Activated naive CD4-positive, alpha-beta T cell treated with anti-CD3 and anti-CD28 coated beads, Interleukin-2, amount 10 ng/mL, durations not matched to agents 7 days and 5 days (primary cell): ENCODE measurements at regions not wholly inside any gene's neighbourhood (a gene's known extent, or its start where the extent isn't known, plus 50 kb on each side); places are given as distances from the start of the nearest gene placed in this dataset.

ENCODE experiments used
- CTCF ChIA-PET: fragments of 350-600 bp; sonication (Branson Sonifier 250); formaldehyde crosslinking; loops from one replicate; lab custom pipeline; 2021; ENCODE audit warnings: antibody characterized with exemption; lab: Charles Lee
- DNase-seq: peaks from one replicate; pipeline ENCODE4 v3.0.0-alpha.2; 2020
- H3K27ac Mint-ChIP-seq: one replicate; pipeline ENCODE4 v1.8.0; 2021; ENCODE audit warnings: mild to moderate bottlenecking, moderate library complexity, mixed read lengths
- H3K27me3 Mint-ChIP-seq: one replicate; pipeline ENCODE4 v1.8.0; 2021; ENCODE audit warnings: mild to moderate bottlenecking, mixed read lengths
- H3K36me3 Mint-ChIP-seq: one replicate; pipeline ENCODE4 v1.8.0; 2021; ENCODE audit warnings: mixed read lengths
- H3K4me1 Mint-ChIP-seq: one replicate; pipeline ENCODE4 v1.8.0; 2021; ENCODE audit warnings: mixed read lengths
- H3K4me3 Mint-ChIP-seq: one replicate; pipeline ENCODE4 v1.8.0; 2021; ENCODE audit warnings: mild to moderate bottlenecking, moderate library complexity, mixed read lengths
- H3K9me3 Mint-ChIP-seq: one replicate; pipeline ENCODE4 v1.8.0; 2021; ENCODE audit warnings: mixed read lengths

DNA sequence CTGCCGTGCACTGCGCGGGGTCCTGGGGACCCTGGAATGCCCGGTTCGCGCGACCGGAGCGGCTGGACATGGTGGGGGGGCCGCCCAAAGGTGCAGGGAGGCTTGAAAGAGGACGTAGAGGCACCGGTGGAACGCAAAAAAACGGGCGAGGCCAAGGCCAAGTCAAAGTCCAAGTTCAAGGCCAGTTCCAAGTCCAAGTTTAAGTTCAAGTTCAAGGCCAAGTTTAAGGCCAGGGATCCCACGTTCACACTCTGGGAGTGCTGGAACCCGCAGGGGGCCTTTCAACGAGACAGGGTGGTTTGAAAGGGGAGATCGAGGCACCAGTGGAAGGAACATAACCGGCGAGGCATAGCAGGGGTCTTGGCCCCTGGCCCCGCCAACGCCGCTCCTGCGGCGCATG is 317.6 kb downstream of the ALG10 start:
- Mint-ChIP-seq H3K4me1 (no peaks in the 10 kb centered on the region), H3K9me3 (peaks cover 29% of the 10 kb centered on the region), H3K4me3 (no peak overlapping the region), H3K36me3 (no peaks in the 10 kb centered on the region), H3K27me3 (no peaks in the 10 kb centered on the region), H3K27ac (no peak overlapping the region)
- DNase-seq, result no peak
- CTCF ChIA-PET, result no interaction called here

DNA sequence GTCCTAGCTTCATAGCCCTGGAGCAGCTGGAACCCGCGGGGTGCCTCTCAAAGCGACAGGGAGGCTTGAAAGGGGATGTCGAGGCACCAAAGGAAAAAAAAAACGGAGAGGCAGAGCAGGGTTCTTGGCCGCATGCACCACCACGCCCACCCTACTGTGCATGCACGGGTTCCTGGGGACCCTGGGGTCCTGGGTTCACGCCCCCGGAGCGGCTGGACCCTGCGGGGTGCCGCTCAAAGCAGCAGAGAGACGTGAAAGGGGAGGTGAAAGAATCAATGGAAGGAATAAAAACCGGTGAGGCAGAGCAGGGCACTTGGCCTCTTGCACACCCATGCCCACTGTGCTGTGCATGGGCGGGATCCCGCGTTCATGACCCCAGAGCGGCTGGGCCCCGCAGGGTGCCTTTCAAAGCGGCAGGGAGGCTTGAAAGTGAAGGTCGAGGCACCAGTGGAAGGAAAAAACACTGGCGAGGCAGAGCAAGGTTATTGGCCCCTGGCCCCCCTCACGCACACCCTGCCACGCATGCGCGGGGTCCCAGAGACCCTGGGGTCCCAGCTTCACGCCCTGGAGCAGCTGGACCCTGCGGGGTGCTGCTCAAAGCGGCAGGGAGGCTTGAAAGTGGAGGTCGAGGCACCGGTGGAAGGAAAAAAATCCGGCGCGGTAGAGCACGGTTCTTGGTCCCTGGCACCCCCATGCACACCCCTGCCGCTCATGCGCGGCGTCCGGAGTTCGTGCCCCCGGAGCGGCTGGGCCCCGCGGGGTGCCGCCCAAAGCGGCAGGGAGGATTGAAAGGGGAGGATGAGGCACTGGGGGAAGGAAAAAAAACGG is 318.5 kb downstream of the ALG10 start:
- no peak overlapping the region for H3K27ac Mint-ChIP-seq
- no peaks in the 10 kb centered on the region for H3K36me3 Mint-ChIP-seq
- H3K4me1 Mint-ChIP-seq, result no peaks in the 10 kb centered on the region
- no peak for DNase-seq
- H3K27me3 Mint-ChIP-seq, result no peaks in the 10 kb centered on the region
- no peak overlapping the region for H3K4me3 Mint-ChIP-seq
- peaks cover 26% of the 10 kb centered on the region for H3K9me3 Mint-ChIP-seq
- CTCF ChIA-PET, result no interaction called here

DNA sequence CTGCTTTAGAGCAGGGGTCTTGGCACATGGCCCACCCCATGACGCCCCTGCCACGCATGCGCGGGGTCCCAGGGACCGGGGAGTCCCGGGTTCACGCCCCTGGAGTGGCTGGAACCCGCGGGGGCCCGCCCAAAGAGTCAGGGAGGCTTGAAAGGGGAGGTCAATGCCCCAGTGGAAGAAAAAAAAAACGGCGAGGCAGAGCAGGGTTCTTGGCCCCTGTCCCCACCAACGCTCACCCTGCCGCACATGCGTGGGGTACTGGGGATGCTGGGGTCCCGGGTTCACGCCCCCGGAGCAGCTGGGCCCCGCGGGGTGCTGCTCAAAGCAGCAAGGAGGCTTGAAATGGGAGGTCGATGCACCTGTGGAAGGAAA is 319.1 kb downstream of the ALG10 start:
- H3K27ac Mint-ChIP-seq, result no peak overlapping the region
- CTCF ChIA-PET, result no interaction called here
- H3K27me3 Mint-ChIP-seq, result no peaks in the 10 kb centered on the region
- H3K36me3 Mint-ChIP-seq, result no peaks in the 10 kb centered on the region
- peaks cover 26% of the 10 kb centered on the region for H3K9me3 Mint-ChIP-seq
- H3K4me3 Mint-ChIP-seq, result no peak overlapping the region
- DNase-seq, result no peak
- H3K4me1 Mint-ChIP-seq, result no peaks in the 10 kb centered on the region

DNA sequence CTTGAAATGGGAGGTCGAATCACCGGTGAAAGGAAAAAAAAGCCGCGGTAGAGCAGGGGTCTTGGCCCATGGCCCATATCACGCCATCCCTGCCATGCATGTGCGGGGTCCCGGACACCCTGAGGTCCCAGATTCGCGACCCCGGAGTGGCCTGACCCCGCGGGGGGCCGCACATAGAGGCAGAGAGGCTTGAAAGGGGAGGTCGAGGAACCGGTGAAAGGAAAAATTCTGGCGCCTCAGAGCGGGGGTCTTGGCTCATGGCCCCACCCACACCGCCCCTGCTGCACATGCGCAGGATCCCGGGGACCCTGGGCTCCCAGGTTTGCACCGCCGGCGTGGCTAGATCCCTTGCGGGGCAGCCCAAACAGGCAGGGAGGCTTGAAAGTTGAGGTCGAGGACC is 319.8 kb downstream of the ALG10 start:
- H3K27ac Mint-ChIP-seq, result no peak overlapping the region
- no peaks in the 10 kb centered on the region for H3K36me3 Mint-ChIP-seq
- H3K9me3 Mint-ChIP-seq, result peaks cover 30% of the 10 kb centered on the region
- H3K4me3 Mint-ChIP-seq, result no peak overlapping the region
- no peaks in the 10 kb centered on the region for H3K27me3 Mint-ChIP-seq
- DNase-seq, result no peak
- CTCF ChIA-PET, result no interaction called here
- no peaks in the 10 kb centered on the region for H3K4me1 Mint-ChIP-seq

DNA sequence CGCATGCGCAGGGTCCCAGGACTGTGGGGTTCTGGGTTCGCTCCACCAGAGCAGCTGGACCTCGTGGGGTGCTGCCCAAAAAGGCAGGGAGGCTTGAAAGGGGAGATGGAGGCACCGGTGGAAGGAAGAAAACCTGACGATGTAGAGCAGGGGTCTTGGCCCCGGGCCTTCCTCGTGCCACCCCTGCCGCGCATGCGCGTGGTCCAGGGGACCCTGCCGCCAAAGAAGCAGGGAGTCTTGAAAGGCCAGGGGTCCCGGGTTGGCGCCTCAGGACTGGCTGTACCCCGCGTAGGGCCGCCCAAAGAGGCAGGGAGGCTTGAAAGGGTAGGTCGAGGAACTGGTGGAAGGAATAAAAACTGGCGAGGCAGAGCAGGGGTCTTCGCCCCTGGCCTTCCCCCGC is 321.0 kb downstream of the ALG10 start:
- H3K4me1 Mint-ChIP-seq, result no peaks in the 10 kb centered on the region
- no peak for DNase-seq
- no peaks in the 10 kb centered on the region for H3K36me3 Mint-ChIP-seq
- CTCF ChIA-PET, result no interaction called here
- no peaks in the 10 kb centered on the region for H3K27me3 Mint-ChIP-seq
- H3K4me3 Mint-ChIP-seq, result no peak overlapping the region
- H3K27ac Mint-ChIP-seq, result no peak overlapping the region
- H3K9me3 Mint-ChIP-seq, result peaks cover 26% of the 10 kb centered on the region

DNA sequence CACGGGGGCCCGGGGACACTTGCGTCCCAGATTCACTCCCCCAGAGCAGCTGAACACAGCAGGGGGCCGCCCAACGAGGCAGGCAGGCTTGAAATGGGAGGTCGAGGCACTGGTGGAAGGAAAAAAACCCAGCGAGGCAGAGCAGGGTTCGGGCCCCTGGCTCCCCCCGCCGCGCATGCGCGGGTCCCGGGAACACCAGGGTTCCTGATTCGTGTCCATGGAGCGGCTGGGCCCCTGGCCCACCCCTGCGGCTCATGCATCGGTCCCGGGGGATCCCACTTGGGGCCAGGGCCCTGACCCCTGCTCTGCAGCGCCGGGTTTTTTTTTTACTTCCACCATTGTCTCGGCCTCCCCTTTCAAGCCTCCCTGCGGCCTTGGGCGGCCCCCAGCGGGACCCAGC is 321.5 kb downstream of the ALG10 start:
- no peaks in the 10 kb centered on the region for H3K36me3 Mint-ChIP-seq
- CTCF ChIA-PET, result no interaction called here
- H3K4me1 Mint-ChIP-seq, result no peaks in the 10 kb centered on the region
- H3K9me3 Mint-ChIP-seq, result peaks cover 24% of the 10 kb centered on the region
- no peak for DNase-seq
- H3K27me3 Mint-ChIP-seq, result no peaks in the 10 kb centered on the region
- no peak overlapping the region for H3K4me3 Mint-ChIP-seq
- no peak overlapping the region for H3K27ac Mint-ChIP-seq

DNA sequence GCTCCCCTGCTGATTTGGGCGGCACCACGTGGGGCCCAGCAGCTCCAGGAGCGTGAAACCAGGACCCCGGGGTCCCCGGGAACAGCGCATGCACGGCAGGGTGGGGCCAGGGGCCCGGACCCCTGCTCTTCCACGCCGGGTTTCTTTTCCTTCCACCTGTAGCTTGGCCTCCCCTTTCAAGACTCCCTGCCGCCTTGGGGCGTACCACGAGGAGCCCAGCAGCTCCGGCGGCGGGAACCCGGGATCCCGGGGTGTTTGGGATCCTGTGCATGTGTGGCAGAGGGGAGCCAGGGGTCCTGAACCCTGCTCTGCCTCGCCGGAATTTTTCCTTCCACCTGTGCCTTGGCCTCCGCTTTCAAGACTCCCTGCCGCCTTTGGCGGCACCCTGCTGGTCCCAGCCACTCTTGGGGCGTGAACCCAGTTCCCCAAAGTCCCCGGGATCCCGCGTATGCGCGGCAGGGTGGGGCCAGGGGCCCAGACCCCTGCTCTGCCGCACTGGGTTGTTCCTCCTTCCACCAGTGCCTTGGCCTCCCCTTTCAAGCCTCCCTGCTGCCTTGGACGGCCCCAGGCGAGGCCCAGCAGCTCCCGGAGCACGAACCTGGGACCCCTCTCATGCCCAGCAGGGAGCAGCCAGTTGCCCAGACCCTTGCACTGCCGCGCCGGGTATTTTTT is 322.7 kb downstream of the ALG10 start:
- H3K36me3 Mint-ChIP-seq, result no peaks in the 10 kb centered on the region
- H3K27me3 Mint-ChIP-seq, result no peaks in the 10 kb centered on the region
- no peak for DNase-seq
- no peak overlapping the region for H3K4me3 Mint-ChIP-seq
- no peaks in the 10 kb centered on the region for H3K4me1 Mint-ChIP-seq
- CTCF ChIA-PET, result no interaction called here
- H3K9me3 Mint-ChIP-seq, result peaks cover 20% of the 10 kb centered on the region
- H3K27ac Mint-ChIP-seq, result no peak overlapping the region

DNA sequence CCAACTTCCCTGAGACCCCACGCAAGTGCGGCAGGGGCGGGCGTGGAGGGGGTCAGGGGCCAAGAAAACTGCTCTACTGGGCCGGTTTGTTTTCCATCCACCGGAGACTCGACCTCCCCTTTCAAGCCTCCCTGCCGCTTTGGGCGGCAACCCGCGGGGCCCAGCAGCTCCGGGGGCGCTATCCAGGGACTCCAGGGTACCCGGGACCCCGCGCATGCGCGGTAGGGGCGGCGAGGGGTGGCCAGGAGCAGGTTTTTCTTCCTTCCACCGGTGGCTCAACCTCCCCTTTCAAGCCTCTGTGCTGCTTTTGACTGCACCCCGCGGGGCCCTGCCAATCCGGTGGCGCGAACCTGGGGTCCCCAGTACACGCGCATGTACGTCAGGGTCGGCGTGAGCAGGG is 323.5 kb downstream of the ALG10 start:
- no peak overlapping the region for H3K27ac Mint-ChIP-seq
- H3K27me3 Mint-ChIP-seq, result no peaks in the 10 kb centered on the region
- no peak overlapping the region for H3K4me3 Mint-ChIP-seq
- peaks cover 14% of the 10 kb centered on the region for H3K9me3 Mint-ChIP-seq
- DNase-seq, result no peak
- no peaks in the 10 kb centered on the region for H3K4me1 Mint-ChIP-seq
- H3K36me3 Mint-ChIP-seq, result no peaks in the 10 kb centered on the region
- CTCF ChIA-PET, result no interaction called here

DNA sequence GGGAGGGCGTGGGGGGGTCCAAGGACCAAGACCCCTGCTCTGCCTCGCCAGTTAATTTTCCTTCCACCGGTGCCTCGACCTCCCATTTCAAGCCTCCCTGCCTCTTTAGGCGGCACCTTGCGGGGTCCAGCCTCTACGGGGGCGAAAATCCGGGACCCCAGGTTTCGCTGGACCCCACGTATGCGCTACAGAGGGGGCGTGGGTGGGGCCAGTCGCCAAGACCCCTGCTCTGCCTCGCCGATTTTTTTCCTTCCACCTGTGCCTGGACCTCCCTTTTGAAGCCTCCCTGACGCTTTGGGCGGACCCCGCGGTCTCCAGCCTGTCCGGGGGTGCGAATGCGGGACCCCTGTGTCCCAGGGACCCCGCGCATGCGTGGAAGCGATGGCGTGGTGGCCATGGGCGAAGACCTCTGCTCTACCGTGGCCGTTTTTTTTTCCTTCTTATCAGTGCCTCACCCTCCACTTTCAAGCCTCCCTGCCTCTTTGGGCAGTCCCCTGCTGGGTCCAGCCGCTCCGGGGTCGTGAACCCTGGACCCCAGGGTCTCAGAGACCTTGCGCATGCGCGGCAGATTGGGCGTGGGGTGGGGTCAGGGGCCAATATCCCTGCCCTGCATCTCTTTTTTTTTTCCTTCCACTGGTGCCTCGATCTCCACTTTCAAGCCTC is 324.2 kb downstream of the ALG10 start:
- Mint-ChIP-seq H3K36me3 (no peaks in the 10 kb centered on the region), H3K9me3 (peaks cover 16% of the 10 kb centered on the region), H3K27me3 (no peaks in the 10 kb centered on the region), H3K4me3 (no peak overlapping the region), H3K4me1 (no peaks in the 10 kb centered on the region), H3K27ac (no peak overlapping the region)
- no peak for DNase-seq
- CTCF ChIA-PET, result no interaction called here

DNA sequence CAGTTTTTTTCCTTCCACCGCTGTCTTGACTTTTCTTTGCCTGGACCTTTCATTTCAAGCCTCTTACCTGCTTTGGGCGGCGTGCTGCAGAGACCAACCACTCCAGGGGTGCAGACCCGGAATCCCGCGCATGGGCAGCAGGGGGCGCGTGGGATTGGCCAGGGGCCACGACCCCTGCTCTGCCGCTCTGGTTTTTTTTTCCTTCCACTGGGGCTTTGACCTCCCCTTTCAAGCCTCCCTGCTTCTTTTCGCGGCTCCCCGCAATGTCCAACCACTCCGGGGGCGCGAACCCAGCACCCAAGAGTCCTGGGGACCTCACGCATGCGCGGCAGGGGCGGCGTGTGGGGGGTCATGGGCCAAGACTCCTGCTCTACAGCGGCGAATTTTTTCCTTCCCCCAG is 325.1 kb downstream of the ALG10 start:
- Mint-ChIP-seq H3K9me3 (peaks cover 14% of the 10 kb centered on the region), H3K36me3 (no peaks in the 10 kb centered on the region), H3K27me3 (no peaks in the 10 kb centered on the region), H3K4me3 (no peak overlapping the region), H3K4me1 (no peaks in the 10 kb centered on the region), H3K27ac (no peak overlapping the region)
- no peak for DNase-seq
- CTCF ChIA-PET, result no interaction called here

DNA sequence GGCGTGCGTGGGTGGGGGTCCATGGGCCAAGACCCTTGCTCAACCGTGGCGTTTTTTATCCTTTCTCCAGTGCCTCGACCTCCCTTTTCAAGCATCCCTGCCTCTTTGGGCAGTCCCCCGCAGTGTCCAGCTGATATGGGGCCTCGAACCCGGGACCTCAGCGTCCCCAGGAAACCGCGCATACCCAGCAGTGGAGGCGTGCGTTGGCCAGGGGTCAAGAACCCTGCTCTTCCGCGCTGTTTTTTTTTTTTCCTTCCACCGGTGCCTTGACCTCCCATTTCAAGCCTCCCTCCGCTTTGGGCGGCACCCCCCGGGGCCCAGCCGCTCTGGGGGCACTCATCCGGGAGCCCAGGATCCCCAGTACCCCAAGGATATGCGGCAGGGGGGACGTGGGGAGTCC is 325.8 kb downstream of the ALG10 start:
- H3K4me3 Mint-ChIP-seq, result no peak overlapping the region
- H3K27me3 Mint-ChIP-seq, result no peaks in the 10 kb centered on the region
- H3K36me3 Mint-ChIP-seq, result no peaks in the 10 kb centered on the region
- DNase-seq, result no peak
- peaks cover 14% of the 10 kb centered on the region for H3K9me3 Mint-ChIP-seq
- CTCF ChIA-PET, result no interaction called here
- no peaks in the 10 kb centered on the region for H3K4me1 Mint-ChIP-seq
- H3K27ac Mint-ChIP-seq, result no peak overlapping the region

DNA sequence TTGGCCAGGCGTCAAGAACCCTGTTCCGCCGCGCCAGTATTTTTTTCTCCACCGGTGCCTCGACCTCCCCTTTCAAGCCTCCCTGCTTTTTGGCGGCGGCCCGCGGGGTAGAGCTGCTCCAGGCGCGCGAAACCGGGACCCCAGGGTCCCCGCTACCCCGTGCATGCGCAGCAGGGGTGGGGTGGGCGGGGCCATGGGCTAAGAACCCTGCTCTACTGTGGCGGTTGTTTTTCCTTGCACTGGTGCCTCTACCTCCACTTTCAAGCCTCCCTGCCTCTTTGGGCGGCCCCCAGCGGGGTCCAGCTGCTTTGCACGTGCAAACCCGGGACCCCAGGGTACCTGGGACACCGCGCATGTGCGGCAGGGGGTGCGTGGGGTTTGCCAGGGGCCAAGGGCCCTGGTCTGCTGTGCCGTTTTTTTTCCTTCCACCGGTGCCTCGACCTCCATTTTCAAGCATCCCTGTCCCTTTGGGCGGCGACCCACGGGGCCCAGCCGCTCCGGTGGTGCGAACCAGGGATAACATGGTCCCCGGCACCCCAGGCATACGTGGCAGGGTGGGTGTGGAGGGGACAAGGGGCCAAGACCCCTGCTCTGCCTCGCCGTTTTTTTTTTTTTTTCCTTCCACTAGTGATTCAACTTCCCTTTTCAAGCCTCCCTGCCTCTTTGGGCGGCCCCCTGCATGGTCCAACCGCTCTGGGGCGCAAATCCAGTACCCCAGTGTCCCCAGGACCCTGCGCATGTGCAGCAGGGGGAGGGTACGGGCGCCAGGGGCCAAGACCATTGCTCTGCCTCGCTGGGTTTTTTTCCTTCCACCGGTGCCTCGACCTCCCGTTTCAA is 326.8 kb downstream of the ALG10 start:
- no peak overlapping the region for H3K27ac Mint-ChIP-seq
- H3K4me3 Mint-ChIP-seq, result no peak overlapping the region
- no peaks in the 10 kb centered on the region for H3K4me1 Mint-ChIP-seq
- peaks cover 12% of the 10 kb centered on the region for H3K9me3 Mint-ChIP-seq
- no peaks in the 10 kb centered on the region for H3K27me3 Mint-ChIP-seq
- no peak for DNase-seq
- H3K36me3 Mint-ChIP-seq, result no peaks in the 10 kb centered on the region
- CTCF ChIA-PET, result no interaction called here

DNA sequence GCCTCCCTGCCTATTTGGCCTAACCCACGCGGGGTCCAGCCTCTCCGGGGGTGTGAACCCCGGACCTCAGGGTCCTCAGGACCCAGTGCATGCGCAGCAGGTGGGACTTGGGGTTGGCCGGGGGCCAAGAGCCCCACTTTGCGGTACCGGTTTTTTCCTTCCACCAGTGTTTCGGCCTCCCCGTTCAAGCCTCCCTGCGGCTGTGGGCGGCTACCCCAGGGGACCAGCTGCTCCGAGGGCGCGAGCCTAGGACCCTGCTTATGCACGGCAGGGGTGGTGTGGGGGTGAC is 327.3 kb downstream of the ALG10 start:
- H3K27ac Mint-ChIP-seq, result no peak overlapping the region
- no peaks in the 10 kb centered on the region for H3K4me1 Mint-ChIP-seq
- peaks cover 12% of the 10 kb centered on the region for H3K9me3 Mint-ChIP-seq
- H3K4me3 Mint-ChIP-seq, result no peak overlapping the region
- no peaks in the 10 kb centered on the region for H3K36me3 Mint-ChIP-seq
- no peak for DNase-seq
- CTCF ChIA-PET, result no interaction called here
- H3K27me3 Mint-ChIP-seq, result no peaks in the 10 kb centered on the region
